HG02973 (cell line): ENCODE measurements at regions not wholly inside any gene's neighbourhood (a gene's known extent, or its start where the extent isn't known, plus 50 kb on each side); places are given as distances from the start of the nearest gene placed in this dataset.

Experiments used
- ATAC-seq: cut with Tn5 transposase; IDR thresholded peaks from one replicate; pipeline ENCODE4 v1.9.1; 2021; ENCODE audit warnings: moderate library complexity; ENCODE audit not compliant: unreplicated experiment

- ATAC-seq, result no peak
These were observed 324.3 kb upstream of the ZFP64 start for GRCh38 chr20:52515877-52516276.

DNA sequence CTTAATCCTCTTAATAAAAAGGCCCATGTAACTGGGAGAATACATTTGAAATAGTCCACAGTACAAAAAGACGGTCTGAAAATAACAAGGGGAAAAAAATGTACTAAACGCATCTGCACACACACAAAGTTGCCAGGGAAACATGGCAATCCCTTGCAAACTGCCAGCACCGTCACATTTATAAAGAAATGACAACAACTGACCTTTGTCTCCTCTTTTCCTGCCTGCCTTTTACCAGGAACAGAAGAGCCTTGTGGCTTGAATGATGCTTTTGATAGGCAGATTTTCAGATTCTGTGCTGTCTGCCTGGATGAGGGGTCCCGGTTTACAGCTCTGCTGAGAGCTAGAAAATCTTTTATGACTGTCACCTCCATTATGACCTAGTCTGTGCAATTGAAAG, 308.6 kb upstream of the ZFP64 start:
- no peak for ATAC-seq

GRCh38 chr20:52497731-52498130, 306.2 kb upstream of the ZFP64 start:
- ATAC-seq, result no peak

DNA sequence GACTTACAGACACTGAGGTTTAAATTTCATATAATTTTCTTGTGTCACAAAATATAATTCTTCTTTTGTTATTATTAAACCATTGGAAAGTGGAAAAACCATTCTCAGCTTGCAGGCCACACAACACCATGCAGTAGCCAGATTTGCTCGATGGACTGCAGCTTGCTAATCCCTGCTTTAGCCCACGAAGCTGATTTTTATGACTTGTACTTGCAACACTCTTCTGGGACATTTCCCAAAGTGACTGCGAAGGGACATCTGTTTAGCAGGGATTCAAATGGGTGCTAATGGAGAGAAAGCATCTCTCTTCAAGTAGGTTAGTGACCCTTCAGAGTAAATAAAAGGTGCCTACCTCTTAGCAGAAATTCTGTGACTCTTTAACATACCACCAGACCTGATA, 304.6 kb upstream of the ZFP64 start:
- no peak for ATAC-seq

- no peak for ATAC-seq
These were observed 302.7 kb upstream of the ZFP64 start for GRCh38 chr20:52494244-52494643.

DNA sequence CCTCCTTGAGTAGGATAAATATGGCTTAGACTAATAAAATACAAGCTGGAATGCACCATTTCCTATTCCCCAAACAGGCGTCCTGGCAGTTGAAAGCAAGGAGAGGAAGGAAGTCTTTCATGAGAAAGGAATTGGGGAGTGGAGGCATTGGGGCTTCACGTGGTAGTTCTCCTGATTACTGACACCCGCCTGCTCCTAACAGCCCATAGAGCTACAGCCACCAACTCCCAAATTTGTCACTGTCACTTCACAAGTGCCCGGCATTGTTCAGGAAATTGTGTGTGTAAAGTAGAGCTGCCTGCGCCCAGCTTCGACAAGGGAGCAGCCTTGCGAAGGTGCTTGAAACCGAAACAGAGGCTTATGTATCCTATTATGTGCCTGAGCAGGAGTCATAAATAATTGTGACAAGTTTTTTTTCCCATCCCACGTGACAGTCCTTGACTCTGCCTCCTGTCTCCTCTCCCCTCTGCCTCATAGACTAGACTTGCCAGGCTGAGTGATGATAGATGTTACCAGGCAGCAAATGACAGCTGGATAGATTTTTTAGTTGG, 301.7 kb upstream of the ZFP64 start:
- ATAC-seq, result no peak

GRCh38 chr20:52490711-52491430, 299.3 kb upstream of the ZFP64 start:
- ATAC-seq, result no peak

GRCh38 chr20:52484438-52484837, 292.9 kb upstream of the ZFP64 start:
- no peak for ATAC-seq

- no peak for ATAC-seq
These were observed 291.8 kb upstream of the ZFP64 start for GRCh38 chr20:52483382-52483781.

- no peak for ATAC-seq
These were observed 290.5 kb upstream of the ZFP64 start for GRCh38 chr20:52482044-52482443.

DNA sequence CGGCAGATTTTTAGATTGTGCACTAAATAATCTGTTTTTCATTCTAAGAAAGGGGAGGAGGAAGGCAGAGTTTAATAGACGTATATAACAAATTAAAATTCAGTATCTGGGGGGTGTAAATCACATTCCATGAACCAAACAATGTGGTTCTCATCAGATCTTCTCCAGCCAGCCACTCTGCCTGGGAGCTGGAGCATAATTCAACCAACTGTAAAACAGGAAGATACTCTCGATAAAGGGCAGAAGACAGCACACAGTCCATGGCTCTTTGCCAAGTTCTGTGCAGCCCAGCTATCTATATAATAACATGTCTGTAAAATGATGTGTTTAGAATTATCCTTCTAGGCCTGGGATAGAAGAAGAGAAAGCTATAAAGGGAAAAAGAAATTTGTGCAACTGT, 289.9 kb upstream of the ZFP64 start:
- no peak for ATAC-seq

DNA sequence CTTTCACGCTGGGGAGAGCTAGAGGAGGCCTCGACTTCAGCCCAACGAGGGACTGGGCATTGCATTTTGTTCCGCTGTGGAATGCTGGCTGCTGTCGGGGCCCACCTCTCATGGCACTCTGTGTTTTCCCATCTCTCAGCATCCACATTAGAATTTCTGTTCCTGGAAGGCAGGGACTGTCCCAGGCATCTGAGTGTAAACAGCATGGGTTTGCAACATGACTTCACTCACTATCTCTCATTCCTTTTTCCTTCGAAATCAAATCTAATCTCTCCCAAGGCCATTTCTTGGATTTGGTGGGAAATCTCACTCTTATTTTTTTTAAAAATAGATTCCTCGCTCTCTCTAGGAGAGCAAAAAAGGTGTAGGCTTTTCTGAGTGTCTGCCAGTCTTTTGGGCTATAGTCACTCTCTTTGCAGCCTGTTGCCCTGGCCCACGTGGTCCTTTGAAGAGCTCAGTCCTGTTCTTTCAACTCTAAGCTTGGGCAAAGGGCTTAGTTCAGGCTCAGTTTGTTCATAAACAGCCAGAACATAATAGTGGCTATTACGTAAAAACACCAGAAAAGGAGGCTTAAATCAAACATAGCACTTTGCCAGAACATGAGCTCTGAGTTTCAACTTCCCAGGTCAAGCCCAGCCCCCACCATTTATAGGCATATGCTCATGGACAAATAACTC, 284.6 kb upstream of the ZFP64 start:
- no peak for ATAC-seq

DNA sequence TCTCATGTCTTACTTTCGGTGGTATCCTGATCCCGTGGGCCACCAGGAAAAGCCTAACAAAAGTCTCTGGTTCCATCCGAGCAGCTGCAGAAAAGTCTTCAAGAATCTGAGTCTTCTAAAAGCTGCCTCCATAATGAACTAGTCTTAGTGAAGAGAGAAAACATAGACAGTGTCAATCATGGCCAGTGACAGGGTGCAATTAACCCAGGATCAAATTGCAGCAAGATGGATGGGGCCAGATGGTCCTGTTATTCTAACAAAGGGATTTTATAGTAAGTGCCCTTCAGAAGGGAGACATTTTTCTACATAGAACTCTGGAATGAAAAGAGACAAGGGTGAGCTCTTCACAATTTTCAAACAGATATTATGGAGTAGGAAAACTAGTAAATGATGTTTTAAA, 281.6 kb upstream of the ZFP64 start:
- no peak for ATAC-seq

- no peak for ATAC-seq
These were observed 279.0 kb upstream of the ZFP64 start for GRCh38 chr20:52470561-52470960.

GRCh38 chr20:52469128-52469527, 277.5 kb upstream of the ZFP64 start:
- no peak for ATAC-seq

DNA sequence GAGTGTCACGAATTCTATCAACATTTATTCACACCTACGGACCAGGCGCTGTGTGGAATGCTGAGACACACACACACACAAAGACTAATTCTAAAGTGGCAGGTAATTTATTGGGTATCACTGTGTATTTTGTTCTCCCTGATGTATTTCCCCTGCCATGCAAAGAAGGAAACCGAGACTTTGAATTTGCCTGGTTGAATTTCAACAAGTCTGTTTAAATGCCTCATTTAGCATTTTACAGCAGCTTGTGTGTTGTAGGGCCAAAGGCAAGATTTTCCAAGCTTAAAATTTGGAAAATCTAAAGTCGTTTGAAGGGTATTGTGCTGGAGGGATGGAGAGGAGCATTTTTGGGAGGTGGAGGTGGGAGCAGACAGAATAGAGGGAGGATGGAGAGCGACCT, 274.4 kb upstream of the ZFP64 start:
- ATAC-seq, result no peak

GRCh38 chr20:52461582-52461981, 270.0 kb upstream of the ZFP64 start:
- ATAC-seq, result no peak

GRCh38 chr20:52459150-52459549, 267.6 kb upstream of the ZFP64 start:
- ATAC-seq, result no peak

GRCh38 chr20:52457826-52458225, 266.2 kb upstream of the ZFP64 start:
- no peak for ATAC-seq

- ATAC-seq, result no peak
These were observed 263.1 kb upstream of the ZFP64 start for GRCh38 chr20:52454660-52455059.

GRCh38 chr20:52448513-52449232, 257.1 kb upstream of the ZFP64 start:
- ATAC-seq, result no peak

DNA sequence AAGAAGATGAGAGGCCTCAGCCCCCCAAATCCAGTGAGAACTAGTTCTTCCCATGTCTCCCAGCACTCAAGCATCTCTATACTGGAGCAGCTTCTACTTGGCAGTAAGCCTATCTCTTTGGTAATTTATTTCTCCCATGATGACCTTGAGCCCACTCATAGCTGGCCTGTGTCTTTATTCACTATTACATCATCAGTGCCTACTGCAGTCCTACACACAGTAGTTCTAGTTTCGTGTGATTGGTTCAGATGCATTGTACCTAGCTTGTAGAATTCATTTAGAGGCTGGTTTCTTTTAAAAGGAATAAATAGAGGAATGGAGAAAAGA, 255.6 kb upstream of the ZFP64 start:
- no peak for ATAC-seq
